ENCODE measurements at regions not wholly inside any gene's neighbourhood (a gene's known extent, or its start where the extent isn't known, plus 50 kb on each side); places are given as distances from the start of the nearest gene placed in this dataset.

DNA sequence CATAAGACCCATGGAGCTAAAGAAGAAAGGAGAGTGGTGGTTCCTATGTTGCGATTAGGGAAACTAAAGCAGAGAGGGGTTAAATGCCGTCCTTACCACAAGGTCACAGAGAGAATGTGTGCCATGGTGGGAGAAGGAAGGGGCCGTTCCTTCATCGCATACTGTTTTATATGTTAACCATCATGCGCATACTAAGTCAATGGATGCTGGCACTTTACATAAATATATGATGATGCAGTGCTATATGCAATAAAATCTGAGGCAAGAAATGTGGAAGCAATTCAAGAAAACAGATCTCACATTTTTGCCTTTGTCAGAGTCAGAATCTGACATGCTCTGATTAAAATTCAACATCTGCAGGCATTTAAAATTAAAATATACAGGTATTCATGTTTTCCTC, 168.1 kb downstream of the BMP4 start:
- H3K4me1 ChIP-seq (ENCODE audit: control insufficient read depth in 1 of 2, insufficient read depth in 2 of 2, low read length in 2 of 2): no peaks in the 10 kb centered on the region
- Mint-ChIP-seq H3K27me3 (ENCODE audit: low read depth in 3 of 3) (no peaks in the 10 kb centered on the region), H3K4me1 (no peaks in the 10 kb centered on the region), H3K9me3 (peaks cover 0 to 4% (median 2%) of the 10 kb centered on the region in 7 donors), H3K4me3 (no peak overlapping the region), H3K27ac (no peak overlapping the region), H3K36me3 (no peaks in the 10 kb centered on the region)
- H3K79me2 ChIP-seq (ENCODE audit: insufficient read depth, low read length): no peaks in the 10 kb centered on the region
- WGBS (ENCODE audit: insufficient coverage): 100% methylated on average over 1 of the region's 5 CpGs
- H3K27me3 ChIP-seq (ENCODE audit: control insufficient read depth in 2 of 2, insufficient read depth in 2 of 2, low read length in 2 of 2): no peaks in the 10 kb centered on the region
- no peak overlapping the region for H3K9ac ChIP-seq (ENCODE audit: insufficient read depth, low read length, poor library complexity, severe bottlenecking)
- DNase-seq: no peak
- no peak overlapping the region for H3K4me2 ChIP-seq (replicated peaks; ENCODE audit: extremely low read depth, low read length, poor library complexity, severe bottlenecking)
- no peaks in the 10 kb centered on the region for H4K20me1 ChIP-seq (ENCODE audit: insufficient read depth, low read length)
- no peak for TF ChIP-seq CTCF (IDR thresholded peaks at IDR 0.05)
- no peaks in the 10 kb centered on the region for H3K9me3 ChIP-seq (replicated peaks in 1 of 2; ENCODE audit: control insufficient read depth in 1 of 2, insufficient read depth in 1 of 2, low read length in 2 of 2)
- H3K4me3 ChIP-seq (replicated peaks in 1 of 3; ENCODE audit: low read depth in 2 of 3, low read length in 3 of 3): no peak overlapping the region
- intact Hi-C loops (cut with micrococcal nuclease): no loop called here
- no peak overlapping the region for H3K27ac ChIP-seq (ENCODE audit: low read depth in 1 of 2, low read length in 2 of 2)
- no peaks in the 10 kb centered on the region for H3K36me3 ChIP-seq (replicated peaks in 1 of 2; ENCODE audit: control insufficient read depth in 1 of 2, insufficient read depth in 2 of 2, low read length in 2 of 2)
- no peak overlapping the region for H2AFZ ChIP-seq (ENCODE audit: insufficient read depth, low read depth, low read length, poor library complexity, severe bottlenecking)

- Histone ChIP-seq H3K9me3 (replicated peaks in 1 of 2; ENCODE audit: control insufficient read depth in 1 of 2, insufficient read depth in 1 of 2, low read length in 2 of 2) (peaks cover 0 to 6% of the 10 kb centered on the region in 2 donors), H3K36me3 (replicated peaks in 1 of 2; ENCODE audit: control insufficient read depth in 1 of 2, insufficient read depth in 2 of 2, low read length in 2 of 2) (no peaks in the 10 kb centered on the region), H3K4me1 (ENCODE audit: control insufficient read depth in 1 of 2, insufficient read depth in 2 of 2, low read length in 2 of 2) (no peaks in the 10 kb centered on the region), H2AFZ (ENCODE audit: insufficient read depth, low read depth, low read length, poor library complexity, severe bottlenecking) (no peak overlapping the region), H3K79me2 (ENCODE audit: insufficient read depth, low read length) (no peaks in the 10 kb centered on the region), H3K27ac (ENCODE audit: low read depth in 1 of 2, low read length in 2 of 2) (no peak overlapping the region), H3K4me3 (replicated peaks in 1 of 3; ENCODE audit: low read depth in 2 of 3, low read length in 3 of 3) (no peak overlapping the region), H3K4me2 (replicated peaks; ENCODE audit: extremely low read depth, low read length, poor library complexity, severe bottlenecking) (no peak overlapping the region), H3K27me3 (ENCODE audit: control insufficient read depth in 2 of 2, insufficient read depth in 2 of 2, low read length in 2 of 2) (no peaks in the 10 kb centered on the region), H4K20me1 (ENCODE audit: insufficient read depth, low read length) (no peaks in the 10 kb centered on the region), H3K9ac (ENCODE audit: insufficient read depth, low read length, poor library complexity, severe bottlenecking) (no peak overlapping the region)
- Mint-ChIP-seq H3K9me3 (peaks cover 0 to 5% (median 3%) of the 10 kb centered on the region in 7 donors), H3K36me3 (no peaks in the 10 kb centered on the region), H3K27me3 (ENCODE audit: low read depth in 3 of 3) (no peaks in the 10 kb centered on the region), H3K4me1 (no peaks in the 10 kb centered on the region), H3K4me3 (no peak overlapping the region), H3K27ac (no peak overlapping the region)
- no peak for TF ChIP-seq CTCF (IDR thresholded peaks at IDR 0.05)
- DNase-seq: no peak
- intact Hi-C loops (cut with micrococcal nuclease): no loop called here
Observed at GRCh38 chr14:53786045-53786444, 170.6 kb downstream of the BMP4 start.

Measured in CD14-positive monocyte (primary cell).